NCI-H187 treated with DMSO at 0.1 percent for 48 hours (cell line): ENCODE measurements at regions not wholly inside any gene's neighbourhood (a gene's known extent, or its start where the extent isn't known, plus 50 kb on each side); places are given as distances from the start of the nearest gene placed in this dataset.
"Not testable (repeated sequence)": the region's sequence is repeated elsewhere in the genome, so short reads cannot be mapped to it uniquely, and the experiment has no call there.

Experiments used
- DNase-seq: peaks from one replicate; lab custom pipeline; 2025; lab: John Stamatoyannopoulos, UW

DNA sequence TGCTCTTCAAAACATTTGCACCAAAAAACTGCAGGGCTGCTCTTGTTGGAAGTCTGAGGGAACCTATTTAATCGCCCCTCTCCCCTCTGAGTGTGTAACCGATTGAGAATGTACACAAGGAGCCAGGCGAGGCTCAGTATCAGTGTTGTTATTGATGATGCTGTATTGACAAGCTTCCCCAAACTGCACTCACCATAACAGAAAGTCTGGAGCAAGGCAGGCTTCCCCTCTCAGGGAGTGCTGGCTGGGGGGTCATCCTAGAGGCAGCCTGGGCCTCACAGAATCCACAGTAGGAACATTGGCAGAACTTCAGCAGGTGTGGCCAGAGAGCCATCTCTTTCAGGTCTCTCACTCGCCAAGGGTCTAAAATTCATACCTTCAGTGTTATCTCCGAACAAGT, 58.1 kb upstream of the TUNAR start:
- no peak for DNase-seq

DNA sequence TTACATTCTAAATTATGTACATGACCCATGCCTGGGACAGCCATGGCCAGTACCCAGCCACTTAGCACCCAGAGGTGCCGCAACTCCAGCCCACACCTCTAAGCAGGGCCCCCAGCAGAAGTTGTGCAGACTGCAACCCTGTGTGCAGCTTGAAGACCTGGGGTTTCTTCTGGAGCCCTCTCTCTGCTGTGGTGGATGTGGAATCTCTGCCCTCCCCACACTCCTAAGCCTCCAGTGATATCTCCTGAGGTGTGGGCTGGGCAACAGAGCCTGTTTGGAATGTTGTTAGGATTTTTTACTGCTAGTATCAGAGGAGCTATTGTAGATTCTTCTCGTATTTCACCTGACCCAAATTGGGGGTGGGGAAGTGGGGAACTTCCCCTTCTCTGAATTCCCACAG, 59.4 kb upstream of the TUNAR start:
- DNase-seq: no peak

DNA sequence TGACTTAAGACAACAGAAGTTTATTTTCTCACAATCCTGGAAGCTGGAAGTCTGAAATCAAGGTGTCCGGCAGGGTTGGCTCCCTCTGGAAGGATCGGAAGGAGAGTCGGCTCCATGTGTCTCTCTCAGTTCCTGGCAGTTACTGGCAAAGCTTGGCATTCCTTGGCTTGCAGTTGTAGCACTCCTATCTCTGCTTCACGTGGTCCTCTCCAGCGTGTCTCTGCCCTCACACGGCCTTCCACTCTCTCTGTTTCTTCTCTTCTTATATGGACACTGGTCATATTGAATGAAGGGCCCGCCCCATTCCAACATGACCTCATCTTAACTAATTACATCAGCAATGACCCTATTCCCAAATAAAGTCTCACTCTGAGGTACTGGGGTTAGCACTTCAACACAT, 60.1 kb upstream of the TUNAR start:
- no peak for DNase-seq

DNA sequence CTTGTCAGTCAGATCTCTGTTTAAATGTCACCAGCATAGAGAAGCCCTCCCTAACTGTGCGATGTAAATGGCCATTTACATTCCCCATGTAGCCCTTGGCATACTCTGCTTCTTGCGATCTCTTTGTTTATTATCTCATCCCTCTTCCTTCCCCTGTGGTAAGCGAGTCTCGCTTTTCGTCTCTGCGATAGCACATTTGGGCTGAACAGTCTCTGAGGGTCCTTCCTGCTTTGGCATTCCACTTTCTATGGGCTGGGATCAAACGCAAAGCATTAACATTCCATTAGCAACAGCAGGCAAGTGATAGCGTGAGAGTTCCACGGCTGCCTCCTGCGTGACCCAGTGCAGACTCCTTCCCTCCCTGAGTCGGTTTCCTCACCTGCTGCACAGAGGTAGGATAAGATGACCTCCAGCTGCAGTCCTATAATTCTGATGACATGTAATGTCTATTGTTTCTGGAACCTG, 61.4 kb upstream of the TUNAR start:
- DNase-seq: no peak

DNA sequence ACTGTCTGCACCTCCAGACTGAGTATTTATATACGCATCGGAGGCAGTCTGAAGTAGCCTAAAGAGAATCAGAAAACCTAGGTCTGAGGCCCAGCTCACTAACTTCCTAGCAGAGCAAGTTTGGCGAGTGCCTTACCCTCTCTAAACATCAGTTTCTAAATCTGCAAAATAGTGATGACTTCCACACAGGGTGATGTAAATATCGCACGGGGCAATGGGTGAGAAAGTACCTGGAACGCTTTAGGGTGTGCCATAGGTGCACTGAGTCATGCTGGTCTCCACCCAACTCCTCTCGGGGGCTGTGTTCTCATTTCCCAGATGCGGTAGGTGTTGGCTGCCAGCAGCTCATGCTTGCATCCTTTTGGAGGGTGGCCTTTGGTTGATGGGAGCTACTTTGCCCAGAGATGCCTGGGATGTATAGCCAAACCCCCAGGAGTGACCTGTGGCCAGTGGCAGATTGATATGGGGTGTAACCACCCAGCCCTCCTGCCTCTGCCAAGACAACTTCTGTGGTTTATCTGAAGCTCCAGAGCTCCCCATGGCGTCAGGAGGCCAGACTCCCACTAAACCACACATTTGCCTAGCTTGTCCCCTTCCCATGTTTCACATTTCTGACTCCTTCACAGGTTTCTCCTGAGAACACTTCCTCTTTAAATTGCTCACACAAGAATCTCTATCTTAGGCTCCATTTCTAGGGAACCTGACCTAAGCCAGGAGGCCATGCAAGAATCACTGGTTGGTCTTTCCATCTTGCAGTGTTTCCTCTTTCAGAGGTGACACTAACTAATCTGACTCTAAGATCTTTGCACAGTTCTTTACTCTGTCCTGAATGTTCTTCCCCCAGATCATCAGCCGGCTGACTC, 62.0 kb upstream of the TUNAR start:
- no peak for DNase-seq

DNA sequence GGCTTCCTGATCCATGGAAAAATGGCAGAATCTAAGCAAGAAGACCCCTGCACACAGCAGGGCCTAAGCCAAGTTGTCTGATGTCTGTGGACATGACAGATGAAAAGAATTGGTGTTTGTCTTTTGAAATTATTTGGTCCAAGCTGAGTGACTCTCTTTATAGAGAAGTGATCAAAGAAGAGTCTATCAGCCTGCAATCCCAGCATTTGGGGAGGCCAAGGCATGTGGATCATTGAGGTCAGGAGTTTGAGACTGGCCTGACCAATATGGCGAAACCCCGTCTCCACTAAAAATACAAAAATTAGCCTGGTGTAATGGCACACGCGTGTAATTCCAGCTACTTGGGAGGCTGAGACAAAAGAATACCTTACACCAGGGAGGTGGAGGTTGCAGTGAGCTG, 64.8 kb upstream of the TUNAR start:
- DNase-seq: no peak

DNA sequence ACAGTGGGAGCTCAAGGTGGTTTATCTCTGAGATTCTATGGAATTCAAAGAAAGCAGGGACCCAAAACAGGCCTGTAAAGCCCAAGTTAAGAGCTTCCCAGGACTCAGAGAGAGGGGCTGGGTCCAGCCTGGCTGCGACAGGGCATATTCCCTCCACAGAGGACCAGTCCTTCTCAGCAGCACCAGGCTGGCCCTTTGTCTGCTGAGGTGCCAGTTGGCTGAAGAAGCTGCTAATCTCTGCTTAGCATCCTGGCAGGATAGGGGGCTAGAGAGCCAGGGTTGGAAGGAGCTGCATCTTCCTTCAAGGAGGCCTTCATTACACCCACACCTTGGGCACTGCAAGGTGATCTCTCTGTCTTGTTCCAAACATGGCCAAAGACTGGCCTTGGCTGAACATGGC, 68.3 kb upstream of the TUNAR start:
- DNase-seq: no peak

DNA sequence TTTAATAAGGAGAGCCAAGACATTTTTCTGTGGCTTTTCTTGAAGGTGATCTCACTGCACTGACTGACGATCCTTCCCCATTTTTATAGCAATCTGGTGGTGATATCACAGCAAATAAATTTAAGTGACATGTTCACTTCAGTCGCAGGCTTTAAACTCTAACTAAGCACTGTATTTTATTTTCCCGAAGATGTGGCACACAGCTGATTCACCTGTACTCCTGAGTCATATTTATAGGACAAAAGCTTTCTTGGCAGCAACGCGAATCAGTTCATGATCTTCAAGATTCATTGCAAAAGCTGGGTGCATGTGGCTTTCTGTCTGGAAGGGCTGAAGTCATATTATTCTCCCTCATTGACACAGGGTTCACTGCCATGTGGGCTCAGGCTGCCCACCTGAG, 79.8 kb upstream of the TUNAR start:
- DNase-seq: no peak

DNA sequence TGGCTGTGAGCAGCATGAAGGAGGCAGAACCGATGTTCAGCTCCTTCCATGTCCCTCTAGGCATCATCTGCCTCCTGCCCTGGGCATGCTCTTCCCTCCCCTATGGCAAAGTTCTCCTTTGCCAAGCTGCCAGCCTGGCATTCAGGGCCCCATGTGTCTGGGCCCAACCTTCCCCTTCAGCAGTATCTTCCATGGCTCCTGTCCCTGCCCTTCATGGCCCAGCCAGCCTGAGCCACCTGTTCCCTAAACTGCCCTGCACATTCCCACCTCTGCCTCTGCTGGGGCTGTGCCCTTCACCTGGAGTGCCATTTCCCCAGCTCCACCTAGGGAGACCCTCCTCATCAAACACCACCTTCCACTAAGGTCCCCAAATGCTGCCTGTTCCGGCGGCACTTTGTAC, 74.0 kb upstream of the TCL1A start:
- no peak for DNase-seq

DNA sequence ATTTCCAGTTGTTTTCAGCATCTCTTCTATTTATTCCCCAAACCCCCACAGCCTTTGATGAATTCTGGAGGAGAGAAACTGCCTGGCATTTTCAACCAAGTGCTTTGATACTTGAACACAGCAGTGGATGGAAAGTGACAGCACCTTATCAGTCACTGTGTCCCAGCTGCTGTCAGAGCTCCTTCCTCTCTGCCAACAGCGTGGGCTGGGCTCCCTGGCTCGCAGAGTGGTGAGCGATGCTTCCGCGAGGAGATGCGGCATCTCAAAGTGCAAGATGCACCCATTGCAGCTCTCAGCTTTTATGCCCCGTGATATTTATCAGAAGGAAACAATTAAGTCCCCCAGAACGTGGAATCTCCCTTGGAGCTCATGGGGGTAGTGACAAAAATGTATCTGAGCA, 72.6 kb upstream of the TCL1A start:
- no peak for DNase-seq

DNA sequence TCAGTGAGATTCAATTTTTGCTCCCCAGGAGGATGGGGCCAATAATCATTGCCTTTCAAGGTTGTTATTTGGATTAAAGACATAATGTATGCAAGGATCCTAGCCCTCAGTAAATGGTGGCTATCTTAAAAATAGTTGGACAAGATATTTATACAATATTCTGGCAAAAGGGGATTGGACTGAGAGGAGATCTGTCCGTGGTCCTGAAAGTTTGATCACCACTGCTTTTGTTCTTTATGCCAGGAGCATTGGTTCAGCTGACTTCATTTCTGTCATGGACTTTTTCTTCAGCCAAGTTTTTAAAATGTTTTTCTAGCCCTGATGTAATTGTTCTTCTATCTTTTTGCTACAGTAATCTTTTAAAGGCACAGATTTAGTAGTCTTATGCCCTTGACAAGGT, 70.2 kb upstream of the TCL1A start:
- DNase-seq: no peak

DNA sequence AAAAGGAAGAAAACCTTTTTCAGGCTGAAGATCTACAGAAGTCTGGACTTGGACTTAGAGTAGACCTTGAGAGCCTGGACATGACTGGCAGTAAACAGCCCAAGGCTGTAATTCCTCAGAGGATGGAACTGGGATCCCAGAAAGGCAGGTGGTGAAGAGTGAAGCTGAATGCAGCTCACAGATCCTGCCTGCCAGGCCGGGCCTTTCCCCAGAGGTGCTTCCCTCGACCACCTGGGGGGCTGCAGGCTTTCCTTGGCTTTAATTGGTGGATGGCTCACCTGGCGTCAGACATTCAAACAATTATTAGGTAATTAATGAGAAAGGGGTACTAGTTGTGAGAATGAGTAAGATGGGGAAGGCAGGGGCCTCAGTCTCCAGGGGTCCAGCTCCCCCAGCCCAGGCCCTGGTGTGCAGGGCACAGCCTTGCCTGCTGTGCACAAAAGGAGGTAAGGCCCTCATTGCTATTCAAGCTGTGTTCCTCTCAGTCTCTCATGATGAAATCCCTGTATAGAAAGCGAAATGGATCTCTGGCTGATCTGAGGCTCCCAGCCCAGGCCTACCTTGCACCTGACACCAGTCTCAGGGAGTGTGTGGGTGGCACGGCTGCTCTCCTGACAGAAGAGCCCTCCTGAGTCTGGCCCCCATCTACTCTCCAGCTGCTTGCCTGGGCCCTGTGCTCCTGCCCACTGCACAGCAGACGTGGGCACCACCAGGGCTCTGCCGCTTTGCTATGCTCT, 63.0 kb upstream of the TCL1A start:
- DNase-seq: no peak

DNA sequence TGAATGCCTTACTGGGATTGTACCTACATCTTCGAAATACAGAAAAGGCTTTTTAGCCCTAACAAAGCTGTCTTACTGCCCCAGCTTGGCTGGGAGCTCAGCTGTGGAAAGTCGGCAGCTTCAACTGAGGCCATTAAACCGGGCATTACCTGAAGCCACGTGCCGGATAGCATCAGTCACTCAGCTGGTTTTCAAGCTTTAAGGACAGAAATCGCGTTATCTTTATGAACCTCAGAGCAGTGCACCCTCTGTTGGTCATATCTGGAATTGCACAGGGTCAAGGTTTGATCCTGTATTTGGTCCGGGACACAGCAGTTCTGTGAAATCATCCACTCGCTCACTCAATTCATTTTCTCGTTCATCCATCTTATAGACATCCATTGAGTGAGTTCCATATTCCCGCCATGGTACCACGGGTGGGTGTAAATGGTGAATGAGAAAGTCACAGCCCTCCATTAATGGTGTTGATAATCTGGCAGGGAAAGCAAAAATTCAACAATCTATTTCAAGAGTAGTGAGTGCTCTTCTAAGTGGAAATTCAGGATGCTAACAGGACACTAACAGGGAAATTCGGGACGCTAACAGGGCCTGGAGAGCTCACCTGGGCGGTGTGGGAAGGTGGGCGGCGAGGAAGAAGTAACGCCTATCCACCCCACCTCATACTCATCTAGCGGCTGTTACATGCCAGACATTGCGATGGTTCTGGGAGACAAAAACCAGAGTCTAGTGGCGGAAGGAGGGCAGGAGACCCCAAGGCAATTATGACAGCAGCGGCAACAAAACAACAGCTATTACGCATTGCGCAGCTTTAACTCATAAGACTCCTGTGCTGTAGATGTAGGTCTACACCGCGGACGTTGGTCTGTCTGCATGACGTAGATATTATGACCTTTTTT, 60.6 kb upstream of the TCL1A start:
- peak; percentile 18 for DNase-seq

DNA sequence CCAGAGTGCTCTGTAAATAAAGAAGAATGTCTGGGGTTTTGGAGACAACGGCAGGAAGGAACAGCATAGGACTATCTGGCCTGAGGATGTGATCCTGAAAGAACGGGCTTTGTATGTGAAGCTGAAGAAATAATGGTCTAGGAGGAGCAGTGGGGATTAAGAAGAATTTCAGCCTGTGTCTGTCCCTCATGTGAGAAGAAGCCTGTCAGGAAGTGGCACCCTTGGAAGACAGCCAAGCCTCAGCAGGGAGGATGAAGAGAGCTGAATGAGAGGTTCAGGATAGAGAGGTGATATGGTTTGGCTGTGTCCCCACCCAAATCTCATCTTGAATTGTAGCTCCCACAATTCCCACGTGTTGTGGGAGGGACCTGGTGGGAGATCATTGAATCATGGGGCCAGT, 56.9 kb upstream of the TCL1A start:
- no peak for DNase-seq

DNA sequence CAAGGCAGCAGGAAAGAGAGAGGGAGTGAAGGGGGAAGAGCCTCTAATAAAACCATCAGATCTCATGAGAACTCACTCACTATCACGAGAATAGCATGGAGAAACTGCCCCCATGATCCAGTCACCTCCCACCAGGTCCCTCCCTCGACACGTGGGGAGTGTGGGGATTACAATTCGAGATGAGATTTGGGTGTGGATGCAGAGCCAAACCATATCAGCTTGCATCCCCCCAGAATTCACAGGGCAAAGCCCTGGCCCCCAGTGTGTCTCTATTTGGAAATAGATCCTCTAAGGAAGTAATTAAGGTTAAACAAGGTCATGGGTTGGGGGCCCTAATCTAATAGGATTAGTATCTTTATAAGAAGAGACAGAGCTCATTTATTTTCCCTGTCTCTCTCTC, 56.1 kb upstream of the TCL1A start:
- DNase-seq: no peak

DNA sequence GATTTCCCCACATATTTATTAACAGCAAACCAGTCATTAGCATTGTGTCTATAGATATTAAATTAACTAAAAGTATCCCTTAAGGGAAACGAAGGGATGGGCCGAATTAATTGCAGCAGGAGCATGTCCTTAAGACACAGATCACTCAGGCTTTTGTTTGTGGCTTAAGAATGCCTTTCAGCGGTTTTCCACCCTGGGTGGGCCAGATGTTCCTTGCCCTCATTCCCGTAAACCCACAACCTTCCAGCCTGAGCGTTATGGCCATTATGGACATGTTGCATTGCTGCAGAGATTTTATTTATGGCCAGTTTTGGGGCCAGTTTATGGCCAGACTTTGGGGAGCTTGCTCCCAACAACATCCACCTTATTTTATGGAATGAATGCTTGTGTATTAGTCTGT, 55.5 kb upstream of the TCL1A start:
- not testable (repeated sequence) for DNase-seq

DNA sequence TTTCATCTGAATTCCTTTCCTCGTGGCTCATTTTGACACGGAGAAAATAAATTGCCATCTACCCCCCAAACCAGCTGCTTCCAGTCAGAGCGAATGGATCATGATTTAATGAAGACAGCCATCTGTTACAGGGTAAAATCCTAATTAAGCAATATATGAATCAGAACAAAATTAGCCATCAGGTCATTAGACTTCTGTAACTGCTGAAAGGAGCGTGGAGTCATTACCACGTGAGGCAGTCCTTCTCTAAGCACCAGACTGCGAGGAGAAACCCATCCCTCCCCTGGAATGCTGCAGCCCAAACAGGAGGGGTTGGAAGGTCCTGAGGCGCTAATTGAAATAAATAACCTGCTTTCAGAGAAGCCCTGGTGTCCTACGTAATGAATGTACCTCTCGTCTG, 51.1 kb upstream of the TCL1A start:
- DNase-seq: no peak

DNA sequence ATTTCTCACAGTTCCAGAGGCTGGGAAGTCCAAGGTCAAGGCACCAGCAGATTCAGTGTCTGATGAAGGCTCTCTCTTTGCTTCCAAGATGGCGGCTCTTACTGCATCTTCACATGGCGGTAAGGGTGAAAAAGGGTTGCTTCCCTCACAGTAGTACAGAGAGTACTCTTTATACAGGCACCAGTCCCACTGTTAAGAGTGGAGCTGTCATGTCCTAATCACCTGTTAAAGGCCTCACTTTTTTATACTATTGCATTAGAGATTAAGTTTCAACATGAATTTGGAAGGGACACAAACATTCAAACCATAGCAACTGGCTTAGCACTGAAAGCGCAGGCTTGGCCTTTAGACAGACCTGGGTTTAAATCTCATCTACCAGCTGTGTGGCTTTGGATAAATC, 50.0 kb upstream of the TCL1A start:
- no peak for DNase-seq
